ENCODE measurements at regions not wholly inside any gene's neighbourhood (a gene's known extent, or its start where the extent isn't known, plus 50 kb on each side); places are given as distances from the start of the nearest gene placed in this dataset.
"Not testable (repeated sequence)": the region's sequence is repeated elsewhere in the genome, so short reads cannot be mapped to it uniquely, and the experiment has no call there.

DNA sequence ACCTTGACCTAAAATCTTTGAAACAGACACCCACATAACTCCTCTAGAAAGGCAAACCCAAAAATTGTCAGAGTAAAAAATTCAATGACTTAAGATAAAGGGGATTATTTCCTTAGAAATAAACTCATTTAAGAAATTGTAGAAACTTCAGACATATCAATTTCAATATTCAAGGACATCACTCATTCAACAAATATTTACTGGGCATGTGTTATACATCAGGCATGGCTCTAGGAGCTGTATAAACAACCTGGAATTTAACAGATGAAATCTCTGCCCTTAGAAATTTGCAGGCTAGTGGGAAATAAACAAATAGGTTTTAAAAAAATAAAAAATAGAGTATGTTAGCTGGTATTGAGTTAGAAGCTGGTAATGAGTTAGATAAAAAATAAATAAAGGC is 84.0 kb upstream of the LSM14A start:
- Mint-ChIP-seq H3K27me3 (peaks cover 46% of the 10 kb centered on the region), H3K27ac (no peak overlapping the region), H3K4me3 (no peak overlapping the region), H3K36me3 (ENCODE audit: low read depth) (peaks cover 9% of the 10 kb centered on the region), H3K4me1 (no peaks in the 10 kb centered on the region)
- DNase-seq (no peak), ATAC-seq (no peak)
- H3K9me3 ChIP-seq (ENCODE audit: control insufficient read depth, low read length, poor library complexity, severe bottlenecking) = no peaks in the 10 kb centered on the region

DNA sequence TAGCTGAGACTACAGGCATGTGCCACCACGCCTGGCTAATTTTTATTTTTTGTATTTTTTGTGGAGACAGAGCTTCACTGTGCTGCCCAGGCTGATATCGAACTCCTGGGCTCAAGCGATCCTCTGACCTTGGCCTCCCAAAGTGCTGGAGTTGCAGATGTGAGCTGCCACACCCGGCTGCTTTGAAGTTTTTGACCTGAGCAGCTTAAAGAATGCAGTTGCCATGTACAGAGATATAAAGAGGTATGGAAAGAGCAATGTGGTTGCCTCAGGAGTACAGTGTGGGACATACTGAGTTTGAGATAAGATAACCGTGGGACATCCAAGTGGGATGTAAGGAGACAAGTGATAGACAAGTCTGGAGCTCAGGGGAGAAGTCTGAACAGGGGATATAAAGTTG is 82.7 kb upstream of the LSM14A start:
- no peak overlapping the region for H3K27ac Mint-ChIP-seq
- DNase-seq (no peak), ATAC-seq (no peak)
- H3K9me3 ChIP-seq (ENCODE audit: control insufficient read depth, low read length, poor library complexity, severe bottlenecking) = no peaks in the 10 kb centered on the region
- H3K36me3 Mint-ChIP-seq (ENCODE audit: low read depth) = peaks cover 9% of the 10 kb centered on the region
- H3K27me3 Mint-ChIP-seq = peaks cover 45% of the 10 kb centered on the region
- no peaks in the 10 kb centered on the region for H3K4me1 Mint-ChIP-seq
- H3K4me3 Mint-ChIP-seq = no peak overlapping the region

DNA sequence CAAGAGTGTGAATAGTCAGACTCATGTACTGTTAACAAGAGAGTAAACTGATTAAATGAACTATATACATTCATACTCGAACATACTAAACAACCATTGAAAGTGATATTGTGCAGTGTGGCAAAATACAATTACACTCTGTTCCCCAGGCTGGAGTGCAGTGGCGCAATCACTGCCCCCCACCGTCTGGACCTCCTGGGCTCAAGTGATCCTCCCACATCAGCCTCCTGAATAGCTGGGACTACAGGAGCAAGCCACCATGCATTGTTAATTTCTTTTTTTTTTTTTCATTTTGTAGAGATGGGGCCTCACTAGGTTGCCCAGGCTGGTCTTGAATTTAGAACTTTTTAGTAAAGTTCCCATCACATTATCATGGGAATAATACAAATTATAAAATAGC is 77.3 kb upstream of the LSM14A start:
- H3K4me3 Mint-ChIP-seq = no peak overlapping the region

DNA sequence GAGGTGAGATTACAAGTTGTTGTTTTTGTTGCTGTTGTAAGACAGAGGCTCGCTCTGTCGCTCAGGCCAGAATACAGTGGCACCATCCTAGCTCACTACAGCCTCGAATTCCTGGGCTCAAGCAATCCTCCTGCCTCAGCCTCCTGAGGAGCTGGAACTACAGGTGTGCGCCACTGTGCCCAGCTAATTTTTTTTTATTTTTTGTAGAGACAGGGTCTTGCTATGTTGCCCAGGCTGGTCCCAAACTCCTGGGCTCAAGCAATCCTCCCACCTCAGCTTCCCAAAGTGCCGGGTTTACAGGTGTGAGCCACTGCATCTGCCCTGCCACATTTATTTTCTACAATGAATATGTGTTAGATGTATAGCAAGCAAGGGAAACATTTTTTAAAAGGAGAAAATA is 76.9 kb upstream of the LSM14A start:
- H3K27ac Mint-ChIP-seq; H3K4me3 Mint-ChIP-seq; ATAC-seq; DNase-seq; H3K36me3 Mint-ChIP-seq (ENCODE audit: low read depth); H3K9me3 ChIP-seq (ENCODE audit: control insufficient read depth, low read length, poor library complexity, severe bottlenecking); H3K4me1 Mint-ChIP-seq: not testable (repeated sequence)
- peaks cover 35% of the 10 kb centered on the region for H3K27me3 Mint-ChIP-seq

More for the DNA sequence above, 77.3 kb upstream of the LSM14A start:
- Mint-ChIP-seq H3K27me3 (peaks cover 35% of the 10 kb centered on the region), H3K27ac (no peak overlapping the region), H3K4me1 (no peaks in the 10 kb centered on the region), H3K36me3 (ENCODE audit: low read depth) (peaks cover 9% of the 10 kb centered on the region)
- no peaks in the 10 kb centered on the region for H3K9me3 ChIP-seq (ENCODE audit: control insufficient read depth, low read length, poor library complexity, severe bottlenecking)
- no peak for DNase-seq
- ATAC-seq = no peak

DNA sequence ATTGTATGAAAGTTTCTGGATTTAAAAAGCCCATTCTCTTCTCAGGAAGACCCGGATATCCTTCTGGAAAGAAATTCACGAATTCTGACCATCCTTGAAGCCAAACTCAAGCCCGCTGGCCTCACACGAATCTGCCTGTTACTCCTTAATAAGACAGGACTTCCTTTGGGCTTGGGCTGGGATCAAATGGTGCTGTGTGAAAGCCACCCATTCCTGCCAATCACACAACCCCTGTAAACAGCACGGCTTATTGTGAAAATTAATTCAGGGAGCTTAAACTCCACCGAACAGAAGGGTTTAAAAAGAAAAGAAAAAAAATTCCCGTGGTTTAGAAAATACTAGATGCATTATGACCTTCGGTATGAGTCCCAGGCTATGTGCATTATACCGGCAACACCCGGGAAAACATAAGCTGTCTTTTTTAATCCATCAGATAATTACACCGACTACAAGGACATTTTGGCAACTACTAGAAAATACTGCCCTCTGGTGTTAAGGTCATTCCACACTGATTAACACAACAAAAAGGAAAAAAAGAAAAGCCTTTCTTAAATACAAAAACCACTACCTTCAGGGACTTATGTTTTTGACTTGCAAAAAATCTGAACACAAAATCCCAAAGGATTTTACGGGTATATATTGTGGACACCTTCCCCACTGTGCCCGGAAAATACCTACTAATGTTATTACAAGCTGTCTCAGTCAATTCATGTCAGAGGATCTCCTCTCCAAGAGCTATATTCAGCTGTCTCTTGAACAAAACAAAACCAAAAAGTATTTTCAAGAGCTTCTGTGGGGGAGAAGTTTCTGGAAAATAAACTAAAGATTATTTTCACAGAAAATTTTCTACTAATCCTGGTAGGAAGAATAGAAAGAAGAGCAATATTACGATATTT is 76.0 kb upstream of the LSM14A start:
- Mint-ChIP-seq H3K27ac (no peak overlapping the region), H3K36me3 (ENCODE audit: low read depth) (peaks cover 7% of the 10 kb centered on the region), H3K4me3 (no peak overlapping the region), H3K4me1 (no peaks in the 10 kb centered on the region), H3K27me3 (peaks cover 32% of the 10 kb centered on the region)
- ATAC-seq = peak; percentile 37
- no peaks in the 10 kb centered on the region for H3K9me3 ChIP-seq (ENCODE audit: control insufficient read depth, low read length, poor library complexity, severe bottlenecking)
- no peak for DNase-seq

DNA sequence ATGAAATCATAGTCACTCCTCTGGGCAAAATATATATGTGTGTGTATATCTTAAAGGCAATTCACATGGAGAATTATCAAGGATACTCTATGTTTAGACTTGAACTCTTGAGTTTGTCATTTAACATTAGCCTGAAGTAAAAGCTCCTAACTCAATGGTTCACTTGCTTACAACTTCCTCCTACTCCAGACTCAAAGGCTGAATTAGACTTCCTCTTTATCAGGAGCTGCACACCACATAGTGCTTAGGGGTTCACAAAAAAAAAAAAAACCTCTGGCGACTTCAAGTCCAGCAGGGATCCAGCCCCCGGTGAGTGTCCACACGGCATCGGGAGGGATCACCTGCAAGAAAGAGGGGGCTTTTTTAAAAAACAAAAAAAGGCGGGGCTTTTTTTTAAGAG is 68.2 kb upstream of the LSM14A start:
- Mint-ChIP-seq H3K27ac (no peak overlapping the region), H3K4me3 (no peak overlapping the region)

DNA sequence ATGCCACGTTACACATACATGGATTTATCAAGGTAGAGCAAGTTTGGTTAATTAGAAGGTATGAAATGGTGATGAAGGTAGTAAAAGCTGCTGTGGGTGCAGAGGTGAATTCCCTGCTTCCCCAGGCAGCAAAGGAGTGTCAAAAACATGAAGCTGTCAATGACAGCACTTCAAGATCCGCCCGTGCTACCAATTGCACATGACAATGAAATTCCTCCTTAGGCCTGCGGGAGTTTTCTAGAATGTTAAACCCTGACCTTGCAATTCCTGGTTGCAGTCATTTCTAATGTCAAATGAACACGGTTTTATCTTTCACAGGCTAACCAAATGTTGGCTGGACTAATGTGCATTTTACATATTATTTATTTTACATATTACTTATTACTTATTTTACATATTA is 67.7 kb upstream of the LSM14A start:
- ATAC-seq (no peak), DNase-seq (no peak)
- peaks cover 2% of the 10 kb centered on the region for H3K36me3 Mint-ChIP-seq (ENCODE audit: low read depth)
- H3K27me3 Mint-ChIP-seq = peaks cover 34% of the 10 kb centered on the region
- H3K4me3 Mint-ChIP-seq = no peak overlapping the region
- no peak overlapping the region for H3K27ac Mint-ChIP-seq
- peaks cover under 1% of the 10 kb centered on the region for H3K4me1 Mint-ChIP-seq
- no peaks in the 10 kb centered on the region for H3K9me3 ChIP-seq (ENCODE audit: control insufficient read depth, low read length, poor library complexity, severe bottlenecking)

More for the DNA sequence above, 68.2 kb upstream of the LSM14A start:
- peaks cover 32% of the 10 kb centered on the region for H3K27me3 Mint-ChIP-seq
- H3K4me1 Mint-ChIP-seq = no peaks in the 10 kb centered on the region
- peaks cover 2% of the 10 kb centered on the region for H3K36me3 Mint-ChIP-seq (ENCODE audit: low read depth)
- ATAC-seq (no peak), DNase-seq (no peak)
- H3K9me3 ChIP-seq (ENCODE audit: control insufficient read depth, low read length, poor library complexity, severe bottlenecking) = no peaks in the 10 kb centered on the region

DNA sequence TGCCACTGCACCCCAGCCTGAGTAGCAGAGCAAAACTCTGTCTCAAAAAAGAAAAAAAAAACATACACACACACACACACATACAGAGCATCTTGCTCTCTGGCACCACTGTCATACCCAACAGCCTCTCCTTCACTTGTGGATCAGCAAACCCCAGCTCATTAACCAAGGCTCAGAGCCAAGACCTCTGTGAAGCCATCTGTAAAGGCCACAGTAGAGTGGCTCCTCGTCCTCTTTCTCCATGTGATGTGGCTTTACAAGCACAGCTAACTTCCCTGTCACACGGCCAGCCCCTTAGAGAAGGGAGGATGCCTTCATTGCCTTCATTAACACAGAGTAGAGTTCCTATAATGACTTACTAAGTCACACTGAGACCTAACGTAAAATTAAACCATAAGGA is 62.7 kb upstream of the LSM14A start:
- peaks cover 2% of the 10 kb centered on the region for H3K36me3 Mint-ChIP-seq (ENCODE audit: low read depth)
- no peak overlapping the region for H3K27ac Mint-ChIP-seq
- H3K4me1 Mint-ChIP-seq = peaks cover 3% of the 10 kb centered on the region
- H3K4me3 Mint-ChIP-seq = no peak overlapping the region
- ATAC-seq (no peak), DNase-seq (no peak)
- H3K27me3 Mint-ChIP-seq = peaks cover 41% of the 10 kb centered on the region
- H3K9me3 ChIP-seq (ENCODE audit: control insufficient read depth, low read length, poor library complexity, severe bottlenecking) = no peaks in the 10 kb centered on the region

DNA sequence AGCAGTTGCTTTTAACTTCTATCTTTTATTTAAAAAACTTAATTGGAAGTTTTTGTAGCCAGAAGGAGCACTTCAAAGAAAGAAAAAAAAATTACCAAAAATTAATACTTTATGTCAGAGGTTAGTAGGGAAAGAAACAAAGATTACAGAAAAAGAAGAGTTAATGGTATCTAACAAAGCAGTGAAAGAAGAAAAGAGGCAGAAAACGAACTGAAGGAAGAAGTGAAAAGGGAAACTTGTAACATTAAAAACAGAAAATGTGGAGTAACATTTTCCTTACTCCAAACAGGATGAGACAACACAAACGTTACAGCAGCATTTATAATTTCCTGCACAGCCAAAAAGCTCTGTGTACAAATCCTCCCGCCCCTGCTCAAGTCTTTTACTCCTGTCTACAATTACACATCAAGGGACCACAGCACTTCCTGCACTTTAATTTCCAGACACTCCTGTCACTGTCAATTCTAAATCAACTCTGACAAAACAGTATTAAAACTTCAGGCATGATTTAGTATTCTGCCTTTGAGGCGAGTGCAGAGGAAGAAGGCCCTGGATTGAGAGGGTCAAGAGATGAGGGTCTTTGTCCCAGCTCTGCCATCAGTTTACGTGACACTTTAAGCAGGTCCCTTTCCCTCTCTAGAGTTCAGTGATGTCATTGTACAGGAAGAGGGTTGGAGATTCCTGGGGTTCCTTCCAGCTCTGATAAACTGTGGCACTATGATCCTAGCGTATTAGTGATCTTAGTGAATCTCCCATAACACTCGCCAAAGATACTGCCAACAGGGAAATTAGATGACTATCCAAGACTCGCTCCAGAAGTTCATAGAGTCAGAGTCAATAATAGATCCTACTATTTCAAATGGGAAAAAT is 53.2 kb upstream of the LSM14A start:
- no peak for ATAC-seq
- H3K9me3 ChIP-seq (ENCODE audit: control insufficient read depth, low read length, poor library complexity, severe bottlenecking) = no peaks in the 10 kb centered on the region
- no peak overlapping the region for H3K27ac Mint-ChIP-seq
- H3K4me1 Mint-ChIP-seq = no peaks in the 10 kb centered on the region
- H3K36me3 Mint-ChIP-seq (ENCODE audit: low read depth) = no peaks in the 10 kb centered on the region
- no peak for DNase-seq
- peaks cover 28% of the 10 kb centered on the region for H3K27me3 Mint-ChIP-seq
- no peak overlapping the region for H3K4me3 Mint-ChIP-seq

DNA sequence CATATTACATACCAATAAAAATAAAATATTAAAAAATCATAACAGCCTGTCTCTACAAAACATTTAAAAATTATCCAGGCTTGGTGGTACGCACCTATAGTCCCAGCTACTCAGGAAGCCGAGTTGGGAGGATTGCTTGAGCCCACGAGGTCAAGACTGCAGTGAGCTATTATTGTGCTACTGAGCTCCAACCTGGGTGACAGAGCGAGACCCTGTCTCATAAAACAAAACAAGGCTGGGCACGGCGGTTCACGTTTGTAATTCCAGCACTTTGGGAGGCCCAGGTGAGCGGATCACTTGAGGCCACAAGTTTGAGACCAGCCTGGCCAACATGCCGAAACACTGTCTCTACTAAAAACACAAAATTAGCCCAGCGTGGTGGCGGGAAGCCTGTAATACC is 52.2 kb upstream of the LSM14A start:
- H3K27me3 Mint-ChIP-seq = peaks cover 30% of the 10 kb centered on the region
- DNase-seq = no peak
- H3K9me3 ChIP-seq (ENCODE audit: control insufficient read depth, low read length, poor library complexity, severe bottlenecking) = no peaks in the 10 kb centered on the region
- no peak overlapping the region for H3K4me3 Mint-ChIP-seq
- peaks cover 3% of the 10 kb centered on the region for H3K4me1 Mint-ChIP-seq
- no peak for ATAC-seq
- no peaks in the 10 kb centered on the region for H3K36me3 Mint-ChIP-seq (ENCODE audit: low read depth)
- no peak overlapping the region for H3K27ac Mint-ChIP-seq

DNA sequence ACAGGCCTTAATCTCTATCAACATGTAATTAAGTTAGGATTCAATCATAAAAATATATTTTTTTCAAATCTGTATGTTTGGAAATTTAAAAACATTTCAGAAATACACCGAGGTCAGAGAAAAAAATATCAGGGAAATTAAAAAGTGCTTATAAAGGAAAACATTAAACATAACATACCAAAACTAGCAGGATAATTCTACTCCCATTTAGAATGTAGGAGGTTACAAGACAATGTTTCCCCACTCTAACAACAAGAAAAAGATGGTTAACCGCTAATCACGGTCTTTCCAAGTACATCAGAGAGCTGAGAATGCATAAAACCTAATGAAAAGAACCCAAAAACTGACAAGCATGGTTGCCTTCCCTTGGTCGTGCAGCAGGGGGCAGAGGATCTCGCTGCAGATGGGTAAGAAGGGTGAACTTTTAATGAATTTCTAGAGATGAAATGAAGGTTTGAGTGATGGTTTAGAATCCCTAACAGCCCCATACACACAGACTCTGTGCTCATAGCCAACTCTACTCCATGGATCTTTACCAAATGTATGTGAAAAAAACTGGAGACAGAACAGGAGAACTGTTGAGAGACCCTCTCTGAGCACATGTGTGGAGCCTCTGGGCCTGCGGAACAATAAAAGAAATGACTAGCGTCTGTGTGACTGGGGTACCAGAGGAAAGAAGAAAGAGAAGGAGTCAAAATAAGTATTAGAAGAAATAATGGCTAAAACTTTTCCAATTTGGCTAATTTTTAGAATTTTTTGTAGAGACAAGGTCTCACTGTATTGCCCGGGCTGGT is 51.3 kb upstream of the LSM14A start:
- DNase-seq = peak; percentile 21 to 29 (median 27)
- Mint-ChIP-seq H3K36me3 (ENCODE audit: low read depth) (no peaks in the 10 kb centered on the region), H3K27ac (peak overlapping the region; percentile 21), H3K4me3 (no peak overlapping the region), H3K27me3 (peaks cover 22% of the 10 kb centered on the region), H3K4me1 (peaks cover 3% of the 10 kb centered on the region)
- H3K9me3 ChIP-seq (ENCODE audit: control insufficient read depth, low read length, poor library complexity, severe bottlenecking) = no peaks in the 10 kb centered on the region
- ATAC-seq = peak; percentile 73

All from T-helper 17 cell (primary cell).